ENCODE measurements at regions not wholly inside any gene's neighbourhood (a gene's known extent, or its start where the extent isn't known, plus 50 kb on each side); places are given as distances from the start of the nearest gene placed in this dataset.

DNA sequence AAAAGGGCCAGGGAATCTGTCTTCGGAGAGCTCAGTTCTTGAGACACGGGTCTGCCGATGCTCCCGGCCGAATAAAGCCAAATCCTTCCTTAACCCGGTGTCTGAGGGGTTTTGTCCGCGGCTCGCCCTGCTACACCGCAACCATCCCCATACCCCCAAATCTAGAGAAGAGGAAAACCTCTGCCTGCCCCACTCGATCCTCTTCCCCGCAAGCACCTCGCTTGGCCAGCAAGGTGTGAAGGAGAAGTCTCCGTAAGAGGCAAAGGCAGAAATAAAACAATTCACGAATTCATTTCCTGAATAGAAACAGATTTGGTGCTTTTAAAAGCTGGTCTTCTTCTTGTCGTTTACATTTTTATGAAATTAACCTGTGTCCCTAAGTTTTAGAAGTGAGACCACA is 67.3 kb upstream of the GALNT9 start:
- TF ChIP-seq, protein P1, sequence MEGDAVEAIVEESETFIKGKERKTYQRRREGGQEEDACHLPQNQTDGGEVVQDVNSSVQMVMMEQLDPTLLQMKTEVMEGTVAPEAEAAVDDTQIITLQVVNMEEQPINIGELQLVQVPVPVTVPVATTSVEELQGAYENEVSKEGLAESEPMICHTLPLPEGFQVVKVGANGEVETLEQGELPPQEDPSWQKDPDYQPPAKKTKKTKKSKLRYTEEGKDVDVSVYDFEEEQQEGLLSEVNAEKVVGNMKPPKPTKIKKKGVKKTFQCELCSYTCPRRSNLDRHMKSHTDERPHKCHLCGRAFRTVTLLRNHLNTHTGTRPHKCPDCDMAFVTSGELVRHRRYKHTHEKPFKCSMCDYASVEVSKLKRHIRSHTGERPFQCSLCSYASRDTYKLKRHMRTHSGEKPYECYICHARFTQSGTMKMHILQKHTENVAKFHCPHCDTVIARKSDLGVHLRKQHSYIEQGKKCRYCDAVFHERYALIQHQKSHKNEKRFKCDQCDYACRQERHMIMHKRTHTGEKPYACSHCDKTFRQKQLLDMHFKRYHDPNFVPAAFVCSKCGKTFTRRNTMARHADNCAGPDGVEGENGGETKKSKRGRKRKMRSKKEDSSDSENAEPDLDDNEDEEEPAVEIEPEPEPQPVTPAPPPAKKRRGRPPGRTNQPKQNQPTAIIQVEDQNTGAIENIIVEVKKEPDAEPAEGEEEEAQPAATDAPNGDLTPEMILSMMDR (conservative IDR thresholded peaks at IDR 0.05; ENCODE audit: low read depth, low read length), result no peak
- TF ChIP-seq FOS (IDR thresholded peaks at IDR 0.05; ENCODE audit: low read depth, low read length), result no peak
- TF ChIP-seq POLR2A (IDR thresholded peaks at IDR 0.05; ENCODE audit: low read depth, low read length), result no peak
- TF ChIP-seq MAFK (IDR thresholded peaks at IDR 0.05; ENCODE audit: low read depth, low read length), result no peak
- TF ChIP-seq RAD21 (IDR thresholded peaks at IDR 0.05; ENCODE audit: low read length), result no peak
- TF ChIP-seq, protein P2, sequence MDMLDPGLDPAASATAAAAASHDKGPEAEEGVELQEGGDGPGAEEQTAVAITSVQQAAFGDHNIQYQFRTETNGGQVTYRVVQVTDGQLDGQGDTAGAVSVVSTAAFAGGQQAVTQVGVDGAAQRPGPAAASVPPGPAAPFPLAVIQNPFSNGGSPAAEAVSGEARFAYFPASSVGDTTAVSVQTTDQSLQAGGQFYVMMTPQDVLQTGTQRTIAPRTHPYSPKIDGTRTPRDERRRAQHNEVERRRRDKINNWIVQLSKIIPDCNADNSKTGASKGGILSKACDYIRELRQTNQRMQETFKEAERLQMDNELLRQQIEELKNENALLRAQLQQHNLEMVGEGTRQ (IDR thresholded peaks at IDR 0.05; ENCODE audit: low read depth, low read length), result no peak
- TF ChIP-seq RCOR1 (IDR thresholded peaks at IDR 0.05; ENCODE audit: insufficient replicate concordance, low read length), result no peak
- no peak for TF ChIP-seq MXI1 (IDR thresholded peaks at IDR 0.05; ENCODE audit: borderline replicate concordance, low read depth, low read length)
- no peak for TF ChIP-seq CEBPB (IDR thresholded peaks at IDR 0.05; ENCODE audit: low read depth, low read length)
- no peak for TF ChIP-seq SMC3 (IDR thresholded peaks at IDR 0.05; ENCODE audit: low read depth, low read length)
- TF ChIP-seq, protein P3, sequence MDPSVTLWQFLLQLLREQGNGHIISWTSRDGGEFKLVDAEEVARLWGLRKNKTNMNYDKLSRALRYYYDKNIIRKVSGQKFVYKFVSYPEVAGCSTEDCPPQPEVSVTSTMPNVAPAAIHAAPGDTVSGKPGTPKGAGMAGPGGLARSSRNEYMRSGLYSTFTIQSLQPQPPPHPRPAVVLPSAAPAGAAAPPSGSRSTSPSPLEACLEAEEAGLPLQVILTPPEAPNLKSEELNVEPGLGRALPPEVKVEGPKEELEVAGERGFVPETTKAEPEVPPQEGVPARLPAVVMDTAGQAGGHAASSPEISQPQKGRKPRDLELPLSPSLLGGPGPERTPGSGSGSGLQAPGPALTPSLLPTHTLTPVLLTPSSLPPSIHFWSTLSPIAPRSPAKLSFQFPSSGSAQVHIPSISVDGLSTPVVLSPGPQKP (IDR thresholded peaks at IDR 0.05; ENCODE audit: borderline replicate concordance, low read depth, low read length), result no peak
- no peak for TF ChIP-seq BHLHE40 (IDR thresholded peaks at IDR 0.05; ENCODE audit: low read depth, low read length)

Data from IMR-90 (cell line).